Left lung (tissue), 4 donors: ENCODE measurements at regions not wholly inside any gene's neighbourhood (a gene's known extent, or its start where the extent isn't known, plus 50 kb on each side); places are given as distances from the start of the nearest gene placed in this dataset.

Experiments
- ATAC-seq: fragments of 200-7000 bp; cut with Tn5 transposase; one replicate; pipeline ENCODE4 v1.9.1; 2020; ENCODE audit warnings: moderate library complexity
- DNase-seq, 4 donors: peaks; one replicate each; pipeline ENCODE4 v3.0.0-alpha.2; 2013 to 2020
- H3K27ac ChIP-seq, 2 donors: fragments of 200-600 bp; sonication (generic) in 1 of 2; one replicate each; pipeline versions ENCODE4 v1.5.0 to v1.8.0; 2020 to 2021
- H3K27me3 ChIP-seq, 2 donors: fragments of 200-600 bp; sonication (generic) in 1 of 2; one replicate each; pipeline versions ENCODE4 v1.5.0 to v1.8.0; 2020 to 2021
- H3K36me3 ChIP-seq, 2 donors: fragments of 200-600 bp; sonication (generic) in 1 of 2; one replicate each; pipeline versions ENCODE4 v1.5.0 to v1.8.0; 2020 to 2021
- H3K4me1 ChIP-seq, 2 donors: fragments of 200-600 bp; one replicate each; pipeline ENCODE4 v1.8.0; 2021
- H3K4me3 ChIP-seq, 2 donors: fragments of 200-600 bp; sonication (generic) in 1 of 2; one replicate each; pipeline versions ENCODE4 v1.5.0 to v1.8.0; 2020 to 2021; ENCODE audit warnings: mild to moderate bottlenecking in 1 of 2
- H3K9me3 ChIP-seq, 2 donors: fragments of 200-600 bp; sonication (generic) in 1 of 2; one replicate each; pipeline versions ENCODE4 v1.5.0 to v1.8.0; 2020 to 2021
- intact Hi-C, 2 donors: fragments of 100-400 bp; cut with DNase I; formaldehyde crosslinking; loops; one replicate each; pipeline versions ENCODE4 v1.11.2 to v1.14.2; 2022
- TF ChIP-seq, protein P1 (sequence below), 2 donors: fragments of 200-600 bp; sonication (generic) in 1 of 2; IDR thresholded peaks; one replicate each; pipeline versions ENCODE4 v1.5.0 to v1.8.0; 2021; ENCODE audit warnings: antibody characterized with exemption in 2 of 2
- donor health status: DM: no; HTN: yes; CAD: no.
- donor health status: DM: no; HTN: no; CAD: no.

DNA sequence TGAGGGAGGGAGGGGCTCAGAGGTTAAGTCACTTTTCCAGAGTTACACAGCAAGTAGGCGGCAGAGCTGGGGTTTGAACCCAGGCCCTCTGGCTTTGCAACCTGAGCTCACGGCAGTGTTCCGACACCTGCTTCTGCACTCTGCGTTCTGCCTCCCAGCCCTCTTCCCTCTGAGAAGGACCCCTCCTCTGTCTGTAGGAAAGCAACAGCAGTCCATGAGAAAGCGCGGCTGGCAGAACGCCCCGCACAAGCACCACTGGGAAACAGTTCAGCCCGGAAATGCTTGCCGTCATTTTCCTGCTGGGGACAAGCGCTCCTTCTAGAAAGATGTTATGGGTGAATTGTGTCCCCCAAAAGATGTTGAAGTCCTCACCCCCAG is 241.1 kb downstream of the NPHP4 start:
- TF ChIP-seq, protein P1, sequence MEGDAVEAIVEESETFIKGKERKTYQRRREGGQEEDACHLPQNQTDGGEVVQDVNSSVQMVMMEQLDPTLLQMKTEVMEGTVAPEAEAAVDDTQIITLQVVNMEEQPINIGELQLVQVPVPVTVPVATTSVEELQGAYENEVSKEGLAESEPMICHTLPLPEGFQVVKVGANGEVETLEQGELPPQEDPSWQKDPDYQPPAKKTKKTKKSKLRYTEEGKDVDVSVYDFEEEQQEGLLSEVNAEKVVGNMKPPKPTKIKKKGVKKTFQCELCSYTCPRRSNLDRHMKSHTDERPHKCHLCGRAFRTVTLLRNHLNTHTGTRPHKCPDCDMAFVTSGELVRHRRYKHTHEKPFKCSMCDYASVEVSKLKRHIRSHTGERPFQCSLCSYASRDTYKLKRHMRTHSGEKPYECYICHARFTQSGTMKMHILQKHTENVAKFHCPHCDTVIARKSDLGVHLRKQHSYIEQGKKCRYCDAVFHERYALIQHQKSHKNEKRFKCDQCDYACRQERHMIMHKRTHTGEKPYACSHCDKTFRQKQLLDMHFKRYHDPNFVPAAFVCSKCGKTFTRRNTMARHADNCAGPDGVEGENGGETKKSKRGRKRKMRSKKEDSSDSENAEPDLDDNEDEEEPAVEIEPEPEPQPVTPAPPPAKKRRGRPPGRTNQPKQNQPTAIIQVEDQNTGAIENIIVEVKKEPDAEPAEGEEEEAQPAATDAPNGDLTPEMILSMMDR (IDR thresholded peaks at IDR 0.05): no peak
- no peaks in the 10 kb centered on the region for H3K36me3 ChIP-seq
- H3K4me3 ChIP-seq: no peak overlapping the region
- intact Hi-C loops: no loop called here
- peak in 3 of 4 donors; percentile 15 to 36 (median 33) for DNase-seq
- no peak for ATAC-seq
- peaks cover 0 to 37% of the 10 kb centered on the region in 2 donors for H3K27me3 ChIP-seq
- no peaks in the 10 kb centered on the region for H3K9me3 ChIP-seq
- no peaks in the 10 kb centered on the region for H3K4me1 ChIP-seq
- no peak overlapping the region for H3K27ac ChIP-seq

- Histone ChIP-seq H3K4me1 (no peaks in the 10 kb centered on the region), H3K4me3 (no peak overlapping the region), H3K36me3 (no peaks in the 10 kb centered on the region), H3K27me3 (peaks cover 0 to 43% of the 10 kb centered on the region in 2 donors), H3K27ac (no peak overlapping the region), H3K9me3 (no peaks in the 10 kb centered on the region)
- intact Hi-C loops: no loop called here
- DNase-seq: peak in 2 of 4 donors; percentile 17 to 44
- ATAC-seq: no peak
- TF ChIP-seq, protein P1 (IDR thresholded peaks at IDR 0.05): no peak
Observed at GRCh38 chr1:5750186-5751162, 241.8 kb downstream of the NPHP4 start.

GRCh38 chr1:5748286-5749225 is 243.7 kb downstream of the NPHP4 start:
- DNase-seq (peak in 2 of 4 donors; percentile 19 to 55), ATAC-seq (no peak)
- Histone ChIP-seq H3K27me3 (peaks cover 0 to 50% of the 10 kb centered on the region in 2 donors), H3K36me3 (no peaks in the 10 kb centered on the region), H3K4me3 (no peak overlapping the region), H3K27ac (no peak overlapping the region), H3K4me1 (no peaks in the 10 kb centered on the region), H3K9me3 (no peaks in the 10 kb centered on the region)
- intact Hi-C loops: loop anchor here in 1 of 2 donors (5.0 kb wide), 1 partner anchor 236 kb away; no protein-coding TSS in a partner anchor
- TF ChIP-seq, protein P1 (IDR thresholded peaks at IDR 0.05): no peak

- no peak overlapping the region for H3K27ac ChIP-seq
- TF ChIP-seq, protein P1 (IDR thresholded peaks at IDR 0.05): no peak
- ATAC-seq (no peak), DNase-seq (peak in 2 of 4 donors; percentile 10 to 31)
- peaks cover 0 to 58% of the 10 kb centered on the region in 2 donors for H3K27me3 ChIP-seq
- H3K9me3 ChIP-seq: no peaks in the 10 kb centered on the region
- H3K4me1 ChIP-seq: no peaks in the 10 kb centered on the region
- intact Hi-C loops: loop anchor here in 1 of 2 donors (5.0 kb wide), 1 partner anchor 235 kb away; no protein-coding TSS in a partner anchor
- no peaks in the 10 kb centered on the region for H3K36me3 ChIP-seq
- no peak overlapping the region for H3K4me3 ChIP-seq
Observed at GRCh38 chr1:5747426-5748285, 244.6 kb downstream of the NPHP4 start.
